ENCODE measurements at regions not wholly inside any gene's neighbourhood (a gene's known extent, or its start where the extent isn't known, plus 50 kb on each side); places are given as distances from the start of the nearest gene placed in this dataset.

DNA sequence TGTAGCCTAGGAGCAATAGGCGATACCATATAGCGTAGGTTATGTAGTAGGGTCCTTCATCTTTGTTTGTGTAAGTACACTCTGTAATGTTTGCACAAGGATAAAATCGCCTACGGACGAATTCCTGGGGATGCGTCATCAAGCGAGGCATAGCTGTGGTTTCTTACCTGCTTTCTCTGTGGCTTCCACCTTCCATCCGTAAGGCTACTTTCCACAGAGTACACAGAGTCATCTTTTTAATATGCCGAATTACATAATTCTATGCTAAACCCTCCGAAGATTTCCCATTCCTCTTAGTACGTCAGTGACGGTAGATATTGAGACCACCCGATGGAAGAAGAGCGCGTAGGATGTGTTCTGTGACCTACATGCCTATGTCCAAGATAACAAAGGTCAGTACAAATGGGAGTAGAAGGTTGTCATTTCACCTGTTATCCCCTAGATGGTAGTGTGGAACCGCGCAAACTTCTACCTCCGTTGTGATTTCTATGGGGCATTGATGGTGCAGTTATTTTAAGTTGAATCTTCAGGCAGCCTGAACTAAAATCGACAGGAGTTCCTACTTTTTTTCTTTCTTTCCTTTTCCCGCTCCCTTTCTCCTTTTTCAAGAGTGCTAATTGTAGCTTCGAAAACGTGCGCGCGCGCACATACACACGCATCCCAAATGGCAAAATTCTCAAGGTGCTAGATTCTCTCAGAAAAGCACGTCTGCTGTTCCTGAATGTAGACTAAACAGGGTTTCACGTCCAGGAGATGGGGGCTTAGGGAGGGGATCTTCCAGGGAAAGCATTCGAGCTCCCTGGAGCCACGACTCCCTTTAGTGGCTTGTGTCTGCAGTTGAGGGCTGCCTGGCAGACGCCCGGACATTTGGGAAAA lies 111.7 kb upstream of the MBL2 start:
- no peaks in the 10 kb centered on the region for H3K36me3 Mint-ChIP-seq

GRCh38 chr10:52879091-52879807 lies 106.7 kb upstream of the MBL2 start:
- H3K9me3 Mint-ChIP-seq = no peaks in the 10 kb centered on the region

More for the DNA sequence above, 111.7 kb upstream of the MBL2 start:
- Mint-ChIP-seq H3K27me3 (no peaks in the 10 kb centered on the region), H3K9me3 (no peaks in the 10 kb centered on the region), H3K4me3 (no peak overlapping the region), H3K4me1 (no peaks in the 10 kb centered on the region), H3K27ac (no peak overlapping the region)
- ATAC-seq = peak; percentile 62

DNA sequence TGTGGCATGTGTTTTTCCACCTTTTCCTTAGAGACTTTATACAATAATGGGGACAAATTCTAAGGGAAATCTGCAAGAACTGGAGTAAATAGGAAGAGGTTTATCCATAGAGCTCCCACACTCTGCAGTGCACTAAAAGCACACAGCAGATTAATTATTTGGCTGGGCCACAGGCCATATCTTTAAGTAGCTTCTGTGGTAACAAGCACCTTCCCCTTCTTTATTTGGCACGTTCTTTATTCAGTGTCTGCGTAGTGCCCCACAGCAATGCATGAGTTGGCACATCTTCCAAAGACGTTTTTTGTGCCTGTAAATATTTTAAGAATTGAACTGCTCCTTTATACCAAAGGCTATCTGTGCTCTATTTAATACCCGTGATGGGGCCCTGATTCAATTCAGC lies 104.9 kb upstream of the MBL2 start:
- H3K9me3 Mint-ChIP-seq = no peaks in the 10 kb centered on the region
- no peak for ATAC-seq

More at GRCh38 chr10:52879091-52879807, 106.7 kb upstream of the MBL2 start:
- ATAC-seq = no peak
- no peak overlapping the region for H3K27ac Mint-ChIP-seq
- H3K4me3 Mint-ChIP-seq = no peak overlapping the region
- no peaks in the 10 kb centered on the region for H3K4me1 Mint-ChIP-seq
- no peaks in the 10 kb centered on the region for H3K27me3 Mint-ChIP-seq
- H3K36me3 Mint-ChIP-seq = no peaks in the 10 kb centered on the region

GRCh38 chr10:52875336-52875735 lies 102.8 kb upstream of the MBL2 start:
- Mint-ChIP-seq H3K27ac (no peak overlapping the region), H3K36me3 (no peaks in the 10 kb centered on the region), H3K4me1 (no peaks in the 10 kb centered on the region), H3K9me3 (no peaks in the 10 kb centered on the region), H3K4me3 (no peak overlapping the region), H3K27me3 (no peaks in the 10 kb centered on the region)
- ATAC-seq = no peak

More for the DNA sequence above, 104.9 kb upstream of the MBL2 start:
- no peak overlapping the region for H3K4me3 Mint-ChIP-seq
- H3K27ac Mint-ChIP-seq = no peak overlapping the region
- H3K36me3 Mint-ChIP-seq = no peaks in the 10 kb centered on the region
- no peaks in the 10 kb centered on the region for H3K27me3 Mint-ChIP-seq
- H3K4me1 Mint-ChIP-seq = no peaks in the 10 kb centered on the region

DNA sequence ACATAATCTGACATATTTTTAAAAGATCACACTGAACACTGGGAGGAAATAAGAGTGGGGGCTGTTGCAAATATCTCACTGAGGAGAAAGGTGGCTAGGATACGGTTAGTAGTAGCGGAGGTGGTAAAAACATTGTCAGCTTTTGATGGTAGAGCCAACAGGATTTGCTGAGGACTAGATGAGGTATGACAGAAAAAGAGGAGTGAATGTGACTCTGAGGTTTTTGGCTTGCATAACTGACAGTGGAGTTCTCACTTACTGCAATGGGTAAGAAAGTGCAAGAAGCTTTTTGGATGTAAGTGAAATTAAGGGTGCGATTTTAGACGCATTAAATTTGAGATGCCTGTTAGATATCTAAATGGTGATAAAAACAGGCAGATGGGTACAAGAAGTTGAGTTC lies 102.0 kb upstream of the MBL2 start:
- Mint-ChIP-seq H3K4me1 (no peaks in the 10 kb centered on the region), H3K27me3 (no peaks in the 10 kb centered on the region), H3K9me3 (peaks cover 4% of the 10 kb centered on the region), H3K36me3 (no peaks in the 10 kb centered on the region), H3K27ac (no peak overlapping the region), H3K4me3 (no peak overlapping the region)
- no peak for ATAC-seq

DNA sequence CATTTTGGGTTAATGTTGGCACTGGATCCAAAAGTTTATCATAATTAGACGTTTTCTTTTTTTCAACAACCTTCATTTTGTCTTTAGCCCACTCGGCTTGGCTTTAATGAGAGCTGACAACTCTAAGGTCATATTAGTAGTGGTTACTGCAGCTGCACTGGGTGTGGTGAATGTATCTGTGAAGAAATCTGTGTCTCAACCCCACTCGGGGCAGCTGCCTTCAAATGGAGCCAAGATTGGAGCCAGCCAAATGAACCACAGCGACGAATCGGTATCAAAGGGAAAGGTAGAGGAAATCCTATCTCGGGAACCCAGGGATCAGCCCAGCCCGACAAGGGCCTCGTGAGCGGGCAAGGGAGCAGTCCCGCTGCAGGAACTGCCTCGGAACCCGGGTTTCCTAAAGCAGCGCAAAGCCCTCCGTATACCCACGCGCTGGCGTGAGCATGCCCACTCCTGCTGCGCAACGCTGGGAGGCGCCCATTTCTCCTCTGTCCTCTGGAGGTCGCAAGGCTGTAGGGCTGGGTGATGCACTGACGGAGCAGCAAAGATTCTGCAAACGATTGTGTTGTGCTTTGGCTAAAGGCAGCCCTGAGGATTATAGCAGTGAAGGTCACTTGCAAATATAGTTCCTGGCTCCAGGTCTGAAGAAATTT lies 98.7 kb upstream of the MBL2 start:
- Mint-ChIP-seq H3K27me3 (no peaks in the 10 kb centered on the region), H3K4me1 (no peaks in the 10 kb centered on the region), H3K27ac (no peak overlapping the region), H3K36me3 (no peaks in the 10 kb centered on the region), H3K4me3 (no peak overlapping the region), H3K9me3 (peaks cover 12% of the 10 kb centered on the region)
- ATAC-seq = no peak

GRCh38 chr10:52870562-52870961 lies 98.0 kb upstream of the MBL2 start:
- H3K4me3 Mint-ChIP-seq = no peak overlapping the region
- no peaks in the 10 kb centered on the region for H3K36me3 Mint-ChIP-seq
- peaks cover 12% of the 10 kb centered on the region for H3K9me3 Mint-ChIP-seq
- H3K27me3 Mint-ChIP-seq = no peaks in the 10 kb centered on the region
- H3K27ac Mint-ChIP-seq = no peak overlapping the region
- H3K4me1 Mint-ChIP-seq = no peaks in the 10 kb centered on the region
- no peak for ATAC-seq

GRCh38 chr10:52869864-52870263 lies 97.3 kb upstream of the MBL2 start:
- Mint-ChIP-seq H3K27me3 (no peaks in the 10 kb centered on the region), H3K36me3 (no peaks in the 10 kb centered on the region), H3K9me3 (peaks cover 12% of the 10 kb centered on the region), H3K4me1 (no peaks in the 10 kb centered on the region), H3K27ac (no peak overlapping the region), H3K4me3 (no peak overlapping the region)
- ATAC-seq = no peak

DNA sequence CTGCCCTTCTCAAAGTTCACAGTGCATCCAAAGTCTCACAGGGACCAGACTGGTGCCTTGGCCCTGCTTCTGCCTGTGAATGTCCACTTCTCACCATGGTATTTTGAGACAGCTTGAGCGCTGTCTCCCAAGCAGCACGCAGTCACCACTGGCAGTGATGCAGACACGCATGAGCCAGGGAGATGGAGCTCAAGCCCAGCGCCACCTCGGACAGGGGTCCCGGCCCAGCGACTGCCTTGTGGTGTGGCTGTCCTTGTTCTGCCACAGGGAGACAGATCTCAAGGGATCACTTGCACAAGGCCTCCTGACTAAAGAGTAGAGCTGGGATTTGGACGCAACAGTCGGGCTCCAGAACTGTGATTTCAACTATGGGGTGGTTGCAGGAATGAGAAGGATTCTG lies 92.6 kb upstream of the MBL2 start:
- no peaks in the 10 kb centered on the region for H3K27me3 Mint-ChIP-seq
- no peaks in the 10 kb centered on the region for H3K36me3 Mint-ChIP-seq
- H3K4me1 Mint-ChIP-seq = no peaks in the 10 kb centered on the region
- no peak overlapping the region for H3K4me3 Mint-ChIP-seq
- peaks cover 14% of the 10 kb centered on the region for H3K9me3 Mint-ChIP-seq
- no peak for ATAC-seq
- H3K27ac Mint-ChIP-seq = no peak overlapping the region

DNA sequence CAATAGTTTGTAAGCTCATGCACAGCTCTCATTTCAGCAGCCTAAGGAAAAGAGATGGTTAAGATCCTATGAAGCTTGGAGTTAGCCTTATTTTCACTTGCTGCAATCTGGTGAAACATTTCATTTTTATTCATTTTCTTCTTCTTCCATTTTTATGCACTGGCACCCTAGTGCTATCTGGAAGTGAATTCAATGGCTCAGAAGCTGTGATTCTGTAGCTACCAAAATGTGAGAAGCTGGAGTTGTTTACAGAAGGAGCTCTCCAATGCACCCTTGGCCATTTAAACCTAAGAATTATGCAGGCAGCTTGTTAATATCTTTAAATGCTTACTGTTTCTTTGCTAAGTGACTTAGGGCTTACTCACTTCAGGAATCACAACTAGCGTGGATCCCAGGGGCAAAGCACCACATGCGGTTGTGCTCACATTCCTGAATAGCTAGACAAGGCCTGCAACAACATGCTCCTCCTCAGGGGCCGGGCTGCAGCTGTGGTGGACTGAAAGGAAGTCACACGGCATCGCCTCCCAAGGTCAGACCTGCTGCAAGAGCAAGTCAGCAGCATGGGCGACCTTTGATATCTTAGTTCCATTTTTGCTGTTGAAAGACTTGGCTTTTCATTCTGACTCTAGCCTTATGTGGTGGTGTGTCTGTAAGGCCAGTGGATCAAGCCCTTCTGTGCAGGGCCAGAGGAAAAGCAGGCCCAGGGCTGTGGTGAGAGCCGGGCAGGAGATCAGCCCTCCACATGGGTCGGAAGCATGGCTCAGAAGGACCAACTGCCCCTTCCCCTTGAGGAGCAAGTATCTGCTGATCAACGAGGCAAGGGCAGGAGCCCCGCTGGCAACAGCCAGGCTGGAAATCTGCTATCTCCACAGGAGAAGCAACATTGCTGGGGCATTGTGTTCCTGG lies 91.9 kb upstream of the MBL2 start:
- no peaks in the 10 kb centered on the region for H3K4me1 Mint-ChIP-seq
- no peak for ATAC-seq

DNA sequence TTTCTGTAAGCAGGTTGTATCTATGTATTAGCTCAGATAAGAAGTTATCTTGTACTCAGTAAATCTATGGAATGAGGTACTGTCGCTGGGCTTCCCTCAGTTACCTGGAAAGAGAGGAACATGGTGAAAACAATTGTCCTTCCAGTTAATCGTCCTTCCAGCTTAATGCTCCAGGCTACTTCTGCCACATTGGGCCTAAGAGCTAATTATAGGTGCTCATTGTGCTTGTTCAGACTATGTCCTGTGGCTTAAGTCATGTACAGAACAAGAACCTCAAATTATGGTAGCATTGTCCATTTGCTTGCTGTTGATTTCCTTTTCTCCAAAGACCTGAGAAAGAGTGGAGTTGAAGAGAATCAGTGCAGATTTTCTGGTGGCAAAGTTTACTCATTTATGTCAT lies 86.1 kb upstream of the MBL2 start:
- no peak for ATAC-seq
- Mint-ChIP-seq H3K9me3 (peaks cover 2% of the 10 kb centered on the region), H3K4me3 (no peak overlapping the region)

More for the DNA sequence above, 91.9 kb upstream of the MBL2 start:
- Mint-ChIP-seq H3K27ac (no peak overlapping the region), H3K9me3 (peaks cover 10% of the 10 kb centered on the region), H3K36me3 (no peaks in the 10 kb centered on the region), H3K4me3 (no peak overlapping the region), H3K27me3 (no peaks in the 10 kb centered on the region)

GRCh38 chr10:52855546-52856325 lies 83.2 kb upstream of the MBL2 start:
- Mint-ChIP-seq H3K36me3 (no peaks in the 10 kb centered on the region), H3K27ac (no peak overlapping the region), H3K9me3 (no peaks in the 10 kb centered on the region), H3K27me3 (no peaks in the 10 kb centered on the region), H3K4me1 (no peaks in the 10 kb centered on the region), H3K4me3 (no peak overlapping the region)
- ATAC-seq = no peak

More for the DNA sequence above, 86.1 kb upstream of the MBL2 start:
- H3K36me3 Mint-ChIP-seq = no peaks in the 10 kb centered on the region
- no peaks in the 10 kb centered on the region for H3K4me1 Mint-ChIP-seq
- H3K27ac Mint-ChIP-seq = no peak overlapping the region
- no peaks in the 10 kb centered on the region for H3K27me3 Mint-ChIP-seq

DNA sequence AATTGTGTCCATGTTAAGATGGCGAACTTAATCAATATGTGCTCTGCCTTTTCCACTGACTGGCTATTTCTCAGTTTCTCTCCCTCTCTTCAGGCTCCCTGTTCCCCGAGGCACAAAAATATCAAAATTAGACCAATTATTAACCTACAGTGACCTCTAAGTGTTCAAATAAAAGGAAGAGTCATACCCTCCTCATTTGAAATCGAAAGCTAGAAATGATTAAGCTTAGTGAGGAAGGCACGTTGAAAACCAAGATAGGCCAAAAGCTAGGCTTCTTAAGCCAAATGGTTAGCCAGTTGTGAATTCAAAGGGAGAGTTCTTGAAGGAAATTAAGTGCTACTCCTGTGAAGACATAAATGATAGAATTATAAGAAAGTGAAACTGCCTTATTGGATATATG lies 81.1 kb upstream of the MBL2 start:
- Mint-ChIP-seq H3K27me3 (no peaks in the 10 kb centered on the region), H3K9me3 (peaks cover 3% of the 10 kb centered on the region), H3K4me3 (no peak overlapping the region), H3K36me3 (no peaks in the 10 kb centered on the region), H3K27ac (no peak overlapping the region), H3K4me1 (no peaks in the 10 kb centered on the region)
- ATAC-seq = no peak

DNA sequence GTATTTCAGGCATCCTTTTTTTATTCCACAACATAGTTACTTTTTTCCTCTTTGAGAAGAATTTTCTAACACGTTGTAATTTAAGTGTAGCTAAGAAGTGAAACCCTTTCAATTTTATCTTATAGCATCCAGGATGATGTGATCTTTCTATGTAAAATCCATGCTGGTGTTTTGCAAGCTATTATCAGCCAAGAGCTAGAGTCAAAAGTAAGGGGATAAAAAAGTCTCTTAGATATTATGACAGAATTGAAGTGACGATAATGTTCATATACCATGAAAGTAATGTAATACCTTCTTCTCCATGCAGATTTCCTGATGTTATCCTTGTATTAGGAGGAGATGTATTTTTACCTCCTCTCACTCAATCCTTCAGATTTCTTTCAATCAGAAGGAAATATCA lies 64.2 kb upstream of the MBL2 start:
- Mint-ChIP-seq H3K36me3 (no peaks in the 10 kb centered on the region), H3K27me3 (no peaks in the 10 kb centered on the region), H3K4me3 (no peak overlapping the region), H3K9me3 (peaks cover 5% of the 10 kb centered on the region), H3K27ac (no peak overlapping the region), H3K4me1 (no peaks in the 10 kb centered on the region)
- no peak for ATAC-seq
